Hematopoietic multipotent progenitor cell treated with erythropoietin and hydrocortisone succinate and interleukin-3 and kit ligand, for 8 days (in vitro differentiated cells): ENCODE measurements at regions not wholly inside any gene's neighbourhood (a gene's known extent, or its start where the extent isn't known, plus 50 kb on each side); places are given as distances from the start of the nearest gene placed in this dataset.
A peak's percentile ranks its signal among the peaks of the same experiment; 100 is the strongest.

Source experiments
- DNase-seq: peaks from one replicate; pipeline ENCODE4 v3.0.0-alpha.2; 2015

- no peak for DNase-seq
Measured at GRCh38 chr2:128681507-128681906, 362.8 kb upstream of the HS6ST1 start.

GRCh38 chr2:128682266-128682665, 363.6 kb upstream of the HS6ST1 start:
- DNase-seq = no peak

GRCh38 chr2:128682729-128683284, 364.1 kb upstream of the HS6ST1 start:
- no peak for DNase-seq

- no peak for DNase-seq
Measured at GRCh38 chr2:128684523-128684922, 365.9 kb upstream of the HS6ST1 start.

GRCh38 chr2:128685841-128686496, 367.3 kb upstream of the HS6ST1 start:
- no peak for DNase-seq

- no peak for DNase-seq
Measured at GRCh38 chr2:128686497-128686859, 367.8 kb upstream of the HS6ST1 start.

GRCh38 chr2:128686881-128687555, 368.4 kb upstream of the HS6ST1 start:
- DNase-seq = no peak

- DNase-seq = no peak
Measured at GRCh38 chr2:128687565-128687964, 368.9 kb upstream of the HS6ST1 start.

- no peak for DNase-seq
Measured at GRCh38 chr2:128689971-128690370, 371.3 kb upstream of the HS6ST1 start.

- no peak for DNase-seq
Measured at GRCh38 chr2:128690431-128690830, 371.8 kb upstream of the HS6ST1 start.

- DNase-seq = no peak
Measured at GRCh38 chr2:128690869-128691268, 372.2 kb upstream of the HS6ST1 start.

GRCh38 chr2:128691526-128691925, 372.9 kb upstream of the HS6ST1 start:
- DNase-seq = no peak

GRCh38 chr2:128692895-128693742, 374.5 kb upstream of the HS6ST1 start:
- DNase-seq = no peak

- no peak for DNase-seq
Measured at GRCh38 chr2:128693743-128694029, 375.0 kb upstream of the HS6ST1 start.

GRCh38 chr2:128695646-128696220, 377.1 kb upstream of the HS6ST1 start:
- DNase-seq = no peak

GRCh38 chr2:128696421-128696820, 377.8 kb upstream of the HS6ST1 start:
- no peak for DNase-seq

- no peak for DNase-seq
Measured at GRCh38 chr2:128701418-128701817, 382.8 kb upstream of the HS6ST1 start.

GRCh38 chr2:128702616-128703015, 383.9 kb upstream of the HS6ST1 start:
- no peak for DNase-seq

- no peak for DNase-seq
Measured at GRCh38 chr2:128708106-128708816, 389.6 kb upstream of the HS6ST1 start.

GRCh38 chr2:128710242-128710641, 391.6 kb upstream of the HS6ST1 start:
- no peak for DNase-seq

- DNase-seq = peak; percentile 24
Measured at GRCh38 chr2:128710729-128711128, 392.1 kb upstream of the HS6ST1 start.

- no peak for DNase-seq
Measured at GRCh38 chr2:128714285-128714684, 395.6 kb upstream of the HS6ST1 start.

- DNase-seq = no peak
Measured at GRCh38 chr2:128714851-128715312, 396.2 kb upstream of the HS6ST1 start.
